A673 (cell line): ENCODE measurements at regions not wholly inside any gene's neighbourhood (a gene's known extent, or its start where the extent isn't known, plus 50 kb on each side); places are given as distances from the start of the nearest gene placed in this dataset.

ENCODE experiments used
- EZH2 ChIP-seq: fragments of 200-600 bp; sonication (generic); IDR thresholded peaks from 2 replicates; pipeline ENCODE4 v1.6.1; 2017; ENCODE audit warnings: borderline replicate concordance, low read depth, mild to moderate bottlenecking, mixed read lengths, antibody characterized with exemption, low read length; ENCODE audit not compliant: poor library complexity, severe bottlenecking
- TF ChIP-seq, protein P1 (sequence below): fragments of 300-800, 200-600 bp; sonication (generic); conservative IDR thresholded peaks from 2 replicates; pipeline ENCODE4 v1.5.1; 2017; ENCODE audit warnings: low read depth, mild to moderate bottlenecking, antibody characterized with exemption, low read length, moderate library complexity, mixed read lengths

DNA sequence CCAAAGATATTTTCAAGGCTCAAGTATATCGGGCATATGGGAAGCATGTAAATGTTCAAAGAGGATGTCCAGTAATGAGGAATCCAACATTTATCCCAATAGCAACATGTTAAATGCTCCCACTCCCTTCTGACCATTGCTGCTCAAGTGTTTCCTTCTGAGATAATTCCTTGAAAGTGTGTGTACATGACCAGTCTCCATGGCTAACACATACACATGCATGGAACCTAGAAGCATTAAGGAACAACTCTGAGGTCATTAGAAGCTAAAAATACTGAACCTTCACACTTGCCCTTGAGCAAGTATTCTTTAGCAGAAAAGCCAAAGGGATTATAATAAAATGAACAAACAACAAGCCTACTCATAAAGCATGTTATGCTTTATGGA, 433.8 kb upstream of the TCF4 start:
- TF ChIP-seq, protein P1, sequence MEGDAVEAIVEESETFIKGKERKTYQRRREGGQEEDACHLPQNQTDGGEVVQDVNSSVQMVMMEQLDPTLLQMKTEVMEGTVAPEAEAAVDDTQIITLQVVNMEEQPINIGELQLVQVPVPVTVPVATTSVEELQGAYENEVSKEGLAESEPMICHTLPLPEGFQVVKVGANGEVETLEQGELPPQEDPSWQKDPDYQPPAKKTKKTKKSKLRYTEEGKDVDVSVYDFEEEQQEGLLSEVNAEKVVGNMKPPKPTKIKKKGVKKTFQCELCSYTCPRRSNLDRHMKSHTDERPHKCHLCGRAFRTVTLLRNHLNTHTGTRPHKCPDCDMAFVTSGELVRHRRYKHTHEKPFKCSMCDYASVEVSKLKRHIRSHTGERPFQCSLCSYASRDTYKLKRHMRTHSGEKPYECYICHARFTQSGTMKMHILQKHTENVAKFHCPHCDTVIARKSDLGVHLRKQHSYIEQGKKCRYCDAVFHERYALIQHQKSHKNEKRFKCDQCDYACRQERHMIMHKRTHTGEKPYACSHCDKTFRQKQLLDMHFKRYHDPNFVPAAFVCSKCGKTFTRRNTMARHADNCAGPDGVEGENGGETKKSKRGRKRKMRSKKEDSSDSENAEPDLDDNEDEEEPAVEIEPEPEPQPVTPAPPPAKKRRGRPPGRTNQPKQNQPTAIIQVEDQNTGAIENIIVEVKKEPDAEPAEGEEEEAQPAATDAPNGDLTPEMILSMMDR = no peak
- no peak for TF ChIP-seq EZH2
